Mesothelial cell of epicardium (in vitro differentiated cells): ENCODE measurements at regions not wholly inside any gene's neighbourhood (a gene's known extent, or its start where the extent isn't known, plus 50 kb on each side); places are given as distances from the start of the nearest gene placed in this dataset.

ENCODE experiments used
- DNase-seq, 2 experiments: peaks; one replicate each; pipeline ENCODE4 v3.0.0; 2021; ENCODE audit warnings: low spot score in 2 of 2; ENCODE audit not compliant: unreplicated experiment in 2 of 2
- H3K27ac Mint-ChIP-seq: 2 replicates; pipeline ENCODE4 v1.8.0; 2021; ENCODE audit warnings: mixed read lengths
- H3K27me3 Mint-ChIP-seq: 2 replicates; pipeline ENCODE4 v1.8.0; 2021; ENCODE audit warnings: low read depth, mixed read lengths
- H3K36me3 Mint-ChIP-seq: 2 replicates; pipeline ENCODE4 v1.8.0; 2021; ENCODE audit warnings: mixed read lengths
- H3K4me1 Mint-ChIP-seq: 2 replicates; pipeline ENCODE4 v1.8.0; 2021; ENCODE audit warnings: mixed read lengths
- H3K4me3 Mint-ChIP-seq: 2 replicates; pipeline ENCODE4 v1.8.0; 2021; ENCODE audit warnings: mild to moderate bottlenecking, moderate library complexity, mixed read lengths
- H3K9me3 Mint-ChIP-seq: 2 replicates; pipeline ENCODE4 v1.8.0; 2021; ENCODE audit warnings: mixed read lengths
- TF ChIP-seq, protein P1 (sequence below): fragments of 200-600 bp; sonication (generic); IDR thresholded peaks from one replicate; pipeline ENCODE4 v1.5.0; 2021; ENCODE audit warnings: antibody characterized with exemption; ENCODE audit not compliant: unreplicated experiment

DNA sequence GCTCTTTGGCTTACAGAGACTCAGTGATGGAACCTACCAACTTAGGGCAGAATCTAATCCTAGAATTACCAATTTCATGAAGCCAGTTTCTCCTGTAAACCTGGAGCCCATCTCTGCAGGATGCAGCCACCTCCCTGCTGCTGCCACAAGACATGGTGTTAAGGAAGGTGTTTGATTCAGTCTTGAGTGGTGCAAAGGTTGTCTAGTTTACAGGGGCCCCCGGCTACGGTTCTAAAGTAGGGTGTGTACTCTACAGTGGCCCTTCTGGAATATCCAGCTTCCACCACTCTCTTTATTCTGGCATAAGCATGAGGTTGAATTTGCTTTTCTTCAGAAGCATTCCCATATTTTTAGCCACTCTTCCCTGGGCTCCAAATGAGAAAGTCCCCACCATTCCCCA is 154.1 kb upstream of the GRIP1 start:
- H3K4me3 Mint-ChIP-seq = no peak overlapping the region
- no peaks in the 10 kb centered on the region for H3K9me3 Mint-ChIP-seq
- DNase-seq = no peak
- no peak overlapping the region for H3K27ac Mint-ChIP-seq
- H3K4me1 Mint-ChIP-seq = peaks cover 4% of the 10 kb centered on the region
- no peaks in the 10 kb centered on the region for H3K36me3 Mint-ChIP-seq
- H3K27me3 Mint-ChIP-seq = no peaks in the 10 kb centered on the region
- TF ChIP-seq, protein P1, sequence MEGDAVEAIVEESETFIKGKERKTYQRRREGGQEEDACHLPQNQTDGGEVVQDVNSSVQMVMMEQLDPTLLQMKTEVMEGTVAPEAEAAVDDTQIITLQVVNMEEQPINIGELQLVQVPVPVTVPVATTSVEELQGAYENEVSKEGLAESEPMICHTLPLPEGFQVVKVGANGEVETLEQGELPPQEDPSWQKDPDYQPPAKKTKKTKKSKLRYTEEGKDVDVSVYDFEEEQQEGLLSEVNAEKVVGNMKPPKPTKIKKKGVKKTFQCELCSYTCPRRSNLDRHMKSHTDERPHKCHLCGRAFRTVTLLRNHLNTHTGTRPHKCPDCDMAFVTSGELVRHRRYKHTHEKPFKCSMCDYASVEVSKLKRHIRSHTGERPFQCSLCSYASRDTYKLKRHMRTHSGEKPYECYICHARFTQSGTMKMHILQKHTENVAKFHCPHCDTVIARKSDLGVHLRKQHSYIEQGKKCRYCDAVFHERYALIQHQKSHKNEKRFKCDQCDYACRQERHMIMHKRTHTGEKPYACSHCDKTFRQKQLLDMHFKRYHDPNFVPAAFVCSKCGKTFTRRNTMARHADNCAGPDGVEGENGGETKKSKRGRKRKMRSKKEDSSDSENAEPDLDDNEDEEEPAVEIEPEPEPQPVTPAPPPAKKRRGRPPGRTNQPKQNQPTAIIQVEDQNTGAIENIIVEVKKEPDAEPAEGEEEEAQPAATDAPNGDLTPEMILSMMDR = no peak

GRCh38 chr12:66836623-66837310 is 157.9 kb upstream of the GRIP1 start:
- Mint-ChIP-seq H3K27me3 (no peaks in the 10 kb centered on the region), H3K4me1 (peaks cover 8% of the 10 kb centered on the region), H3K36me3 (no peaks in the 10 kb centered on the region), H3K9me3 (no peaks in the 10 kb centered on the region), H3K4me3 (no peak overlapping the region), H3K27ac (no peak overlapping the region)
- TF ChIP-seq, protein P1 = no peak
- no peak for DNase-seq

GRCh38 chr12:66837311-66837627 is 158.4 kb upstream of the GRIP1 start:
- H3K27me3 Mint-ChIP-seq = no peaks in the 10 kb centered on the region
- H3K36me3 Mint-ChIP-seq = no peaks in the 10 kb centered on the region
- H3K27ac Mint-ChIP-seq = no peak overlapping the region
- DNase-seq = no peak
- TF ChIP-seq, protein P1 = no peak
- H3K9me3 Mint-ChIP-seq = no peaks in the 10 kb centered on the region
- peaks cover 8% of the 10 kb centered on the region for H3K4me1 Mint-ChIP-seq
- no peak overlapping the region for H3K4me3 Mint-ChIP-seq

DNA sequence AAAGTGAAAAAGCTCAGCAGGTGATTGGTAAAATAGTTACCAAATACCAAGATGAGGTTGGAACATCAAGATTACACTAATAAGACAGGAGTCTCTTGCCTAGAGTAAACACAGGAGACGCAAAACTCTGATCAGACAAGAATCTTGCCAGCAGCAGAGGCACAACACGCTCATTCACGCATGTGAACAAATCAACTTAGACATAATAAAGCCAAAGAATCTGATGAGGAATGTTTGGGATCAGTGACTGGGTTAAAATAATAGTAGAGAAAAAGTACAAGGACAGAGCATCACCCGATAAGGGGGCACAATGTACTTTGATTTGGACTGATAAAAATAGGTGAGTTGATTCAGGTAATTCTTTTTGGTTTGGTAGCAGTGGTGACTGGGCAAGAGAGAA is 159.5 kb upstream of the GRIP1 start:
- H3K27me3 Mint-ChIP-seq = no peaks in the 10 kb centered on the region
- no peak overlapping the region for H3K4me3 Mint-ChIP-seq
- TF ChIP-seq, protein P1 = no peak

GRCh38 chr12:66848967-66849366 is 170.1 kb upstream of the GRIP1 start:
- H3K9me3 Mint-ChIP-seq = peaks cover 8% of the 10 kb centered on the region
- no peak overlapping the region for H3K27ac Mint-ChIP-seq
- no peaks in the 10 kb centered on the region for H3K27me3 Mint-ChIP-seq
- H3K4me1 Mint-ChIP-seq = peaks cover 26% of the 10 kb centered on the region
- no peaks in the 10 kb centered on the region for H3K36me3 Mint-ChIP-seq
- no peak overlapping the region for H3K4me3 Mint-ChIP-seq
- TF ChIP-seq, protein P1 = no peak
- DNase-seq = no peak

More for the DNA sequence above, 159.5 kb upstream of the GRIP1 start:
- peaks cover 1% of the 10 kb centered on the region for H3K36me3 Mint-ChIP-seq
- DNase-seq = no peak
- H3K9me3 Mint-ChIP-seq = peaks cover 6% of the 10 kb centered on the region
- peaks cover 8% of the 10 kb centered on the region for H3K4me1 Mint-ChIP-seq
- H3K27ac Mint-ChIP-seq = no peak overlapping the region

DNA sequence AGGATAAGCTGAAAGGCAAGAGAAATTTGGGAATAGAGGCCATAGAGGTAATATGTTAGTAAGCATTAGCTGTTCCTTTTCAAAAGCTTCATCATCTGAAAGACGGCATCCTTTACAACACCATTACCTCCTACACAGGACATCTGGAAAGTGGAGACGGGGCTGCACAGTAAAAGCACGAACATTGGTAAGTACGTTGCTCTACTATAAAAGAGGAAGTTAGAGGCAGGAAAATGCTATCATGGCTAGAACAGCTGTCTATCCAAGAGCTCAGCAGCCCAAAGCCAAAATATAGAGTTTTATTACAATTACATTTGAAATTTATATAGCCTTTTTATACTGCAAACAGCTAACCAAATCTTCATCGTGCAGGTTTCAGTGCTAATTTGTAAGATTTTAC is 172.3 kb upstream of the GRIP1 start:
- no peak overlapping the region for H3K4me3 Mint-ChIP-seq
- H3K4me1 Mint-ChIP-seq = peaks cover 27% of the 10 kb centered on the region
- no peak for DNase-seq
- H3K36me3 Mint-ChIP-seq = no peaks in the 10 kb centered on the region
- no peaks in the 10 kb centered on the region for H3K27me3 Mint-ChIP-seq
- TF ChIP-seq, protein P1 = no peak
- no peaks in the 10 kb centered on the region for H3K9me3 Mint-ChIP-seq
- H3K27ac Mint-ChIP-seq = no peak overlapping the region
